ENCODE measurements at regions not wholly inside any gene's neighbourhood (a gene's known extent, or its start where the extent isn't known, plus 50 kb on each side); places are given as distances from the start of the nearest gene placed in this dataset.

GRCh38 chr1:30366199-30366598 is 357.2 kb downstream of the MATN1 start:
- ATAC-seq, result no peak

DNA sequence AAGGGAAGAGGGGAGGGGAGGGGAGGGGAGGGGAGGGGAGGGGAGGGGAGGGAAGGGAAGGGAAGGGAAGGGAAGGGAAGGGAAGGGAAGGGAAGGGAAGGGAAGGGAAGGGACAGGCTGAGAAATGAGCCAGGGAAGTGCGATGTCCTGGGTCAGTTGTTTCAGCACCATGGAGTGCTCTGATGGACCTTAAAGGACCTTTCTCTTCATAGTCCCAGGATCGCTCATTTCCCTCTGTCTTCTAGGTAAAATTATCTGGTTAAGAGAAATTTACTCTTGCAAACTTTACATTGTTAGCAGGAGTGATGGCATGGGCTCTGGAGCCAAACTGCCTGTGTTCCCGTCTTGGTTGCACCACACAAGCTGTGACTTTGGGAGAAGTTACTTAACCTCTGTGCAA is 357.8 kb downstream of the MATN1 start:
- no peak for ATAC-seq

More at GRCh38 chr1:30366199-30366598, 357.2 kb downstream of the MATN1 start:
- TF ChIP-seq SNAI2 (CRISPR knock-in tag; IDR thresholded peaks at IDR 0.05), result no peak
- no peak for TF ChIP-seq ZNF8 (CRISPR knock-in tag; IDR thresholded peaks at IDR 0.05)
- no peak for TF ChIP-seq TOX (CRISPR knock-in tag; IDR thresholded peaks at IDR 0.05; ENCODE audit: borderline replicate concordance)
- no peak for TF ChIP-seq CSDC2 (CRISPR knock-in tag; IDR thresholded peaks at IDR 0.05)
- no peak for TF ChIP-seq GLIS3 (CRISPR knock-in tag; IDR thresholded peaks at IDR 0.05)
- no peak for TF ChIP-seq RARB (CRISPR knock-in tag; IDR thresholded peaks at IDR 0.05)
- TF ChIP-seq CREB5 (CRISPR knock-in tag; IDR thresholded peaks at IDR 0.05; ENCODE audit: low read depth), result no peak

GRCh38 chr1:30363031-30363430 is 360.4 kb downstream of the MATN1 start:
- TF ChIP-seq ZNF565 (CRISPR knock-in tag; conservative IDR thresholded peaks at IDR 0.05; ENCODE audit: low read depth) (no peak), GLIS3 (CRISPR knock-in tag; IDR thresholded peaks at IDR 0.05) (no peak), SNAI2 (CRISPR knock-in tag; IDR thresholded peaks at IDR 0.05) (no peak), ESRRG (CRISPR knock-in tag; IDR thresholded peaks at IDR 0.05) (no peak), PPARA (CRISPR knock-in tag; IDR thresholded peaks at IDR 0.05; ENCODE audit: borderline replicate concordance) (no peak), POU6F1 (CRISPR knock-in tag; IDR thresholded peaks at IDR 0.05; ENCODE audit: borderline replicate concordance, low read depth) (no peak)
- ATAC-seq, result no peak

More for the DNA sequence above, 357.8 kb downstream of the MATN1 start:
- TF ChIP-seq CSDC2 (CRISPR knock-in tag; IDR thresholded peaks at IDR 0.05), result no peak
- TF ChIP-seq GLIS3 (CRISPR knock-in tag; IDR thresholded peaks at IDR 0.05), result no peak
- TF ChIP-seq, protein P1, sequence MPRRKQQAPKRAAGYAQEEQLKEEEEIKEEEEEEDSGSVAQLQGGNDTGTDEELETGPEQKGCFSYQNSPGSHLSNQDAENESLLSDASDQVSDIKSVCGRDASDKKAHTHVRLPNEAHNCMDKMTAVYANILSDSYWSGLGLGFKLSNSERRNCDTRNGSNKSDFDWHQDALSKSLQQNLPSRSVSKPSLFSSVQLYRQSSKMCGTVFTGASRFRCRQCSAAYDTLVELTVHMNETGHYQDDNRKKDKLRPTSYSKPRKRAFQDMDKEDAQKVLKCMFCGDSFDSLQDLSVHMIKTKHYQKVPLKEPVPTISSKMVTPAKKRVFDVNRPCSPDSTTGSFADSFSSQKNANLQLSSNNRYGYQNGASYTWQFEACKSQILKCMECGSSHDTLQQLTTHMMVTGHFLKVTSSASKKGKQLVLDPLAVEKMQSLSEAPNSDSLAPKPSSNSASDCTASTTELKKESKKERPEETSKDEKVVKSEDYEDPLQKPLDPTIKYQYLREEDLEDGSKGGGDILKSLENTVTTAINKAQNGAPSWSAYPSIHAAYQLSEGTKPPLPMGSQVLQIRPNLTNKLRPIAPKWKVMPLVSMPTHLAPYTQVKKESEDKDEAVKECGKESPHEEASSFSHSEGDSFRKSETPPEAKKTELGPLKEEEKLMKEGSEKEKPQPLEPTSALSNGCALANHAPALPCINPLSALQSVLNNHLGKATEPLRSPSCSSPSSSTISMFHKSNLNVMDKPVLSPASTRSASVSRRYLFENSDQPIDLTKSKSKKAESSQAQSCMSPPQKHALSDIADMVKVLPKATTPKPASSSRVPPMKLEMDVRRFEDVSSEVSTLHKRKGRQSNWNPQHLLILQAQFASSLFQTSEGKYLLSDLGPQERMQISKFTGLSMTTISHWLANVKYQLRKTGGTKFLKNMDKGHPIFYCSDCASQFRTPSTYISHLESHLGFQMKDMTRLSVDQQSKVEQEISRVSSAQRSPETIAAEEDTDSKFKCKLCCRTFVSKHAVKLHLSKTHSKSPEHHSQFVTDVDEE (CRISPR knock-in tag; IDR thresholded peaks at IDR 0.05), result no peak
- no peak for TF ChIP-seq ARNTL (CRISPR knock-in tag; IDR thresholded peaks at IDR 0.05; ENCODE audit: borderline replicate concordance, low read depth)
- no peak for TF ChIP-seq RARB (CRISPR knock-in tag; IDR thresholded peaks at IDR 0.05)
- no peak for TF ChIP-seq SNAI2 (CRISPR knock-in tag; IDR thresholded peaks at IDR 0.05)
- TF ChIP-seq ISL1 (CRISPR knock-in tag; IDR thresholded peaks at IDR 0.05), result no peak
- no peak for TF ChIP-seq ZFP30 (CRISPR knock-in tag; IDR thresholded peaks at IDR 0.05)
- TF ChIP-seq PPARA (CRISPR knock-in tag; IDR thresholded peaks at IDR 0.05; ENCODE audit: borderline replicate concordance), result no peak
- no peak for TF ChIP-seq ESRRG (CRISPR knock-in tag; IDR thresholded peaks at IDR 0.05)
- TF ChIP-seq OSR1 (CRISPR knock-in tag; IDR thresholded peaks at IDR 0.05), result no peak
- TF ChIP-seq, protein P2, sequence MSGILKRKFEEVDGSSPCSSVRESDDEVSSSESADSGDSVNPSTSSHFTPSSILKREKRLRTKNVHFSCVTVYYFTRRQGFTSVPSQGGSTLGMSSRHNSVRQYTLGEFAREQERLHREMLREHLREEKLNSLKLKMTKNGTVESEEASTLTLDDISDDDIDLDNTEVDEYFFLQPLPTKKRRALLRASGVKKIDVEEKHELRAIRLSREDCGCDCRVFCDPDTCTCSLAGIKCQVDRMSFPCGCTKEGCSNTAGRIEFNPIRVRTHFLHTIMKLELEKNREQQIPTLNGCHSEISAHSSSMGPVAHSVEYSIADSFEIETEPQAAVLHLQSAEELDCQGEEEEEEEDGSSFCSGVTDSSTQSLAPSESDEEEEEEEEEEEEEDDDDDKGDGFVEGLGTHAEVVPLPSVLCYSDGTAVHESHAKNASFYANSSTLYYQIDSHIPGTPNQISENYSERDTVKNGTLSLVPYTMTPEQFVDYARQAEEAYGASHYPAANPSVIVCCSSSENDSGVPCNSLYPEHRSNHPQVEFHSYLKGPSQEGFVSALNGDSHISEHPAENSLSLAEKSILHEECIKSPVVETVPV (CRISPR knock-in tag; IDR thresholded peaks at IDR 0.05), result no peak
- no peak for TF ChIP-seq CREB5 (CRISPR knock-in tag; IDR thresholded peaks at IDR 0.05; ENCODE audit: low read depth)
- no peak for TF ChIP-seq TOX (CRISPR knock-in tag; IDR thresholded peaks at IDR 0.05; ENCODE audit: borderline replicate concordance)
- no peak for TF ChIP-seq ZNF565 (CRISPR knock-in tag; conservative IDR thresholded peaks at IDR 0.05; ENCODE audit: low read depth)
- no peak for TF ChIP-seq ZNF70 (CRISPR knock-in tag; IDR thresholded peaks at IDR 0.05)
- no peak for TF ChIP-seq POU6F1 (CRISPR knock-in tag; IDR thresholded peaks at IDR 0.05; ENCODE audit: borderline replicate concordance, low read depth)
